PC-9 (cell line): ENCODE measurements at regions not wholly inside any gene's neighbourhood (a gene's known extent, or its start where the extent isn't known, plus 50 kb on each side); places are given as distances from the start of the nearest gene placed in this dataset.

Experiments used
- BruUV-seq: library from RNA; stranded (reverse); fragments of 400-500 nt; replicated peaks from 2 replicates; lab custom pipeline; 2021; lab: Mats Ljungman, UMichigan
- CTCF ChIA-PET: fragments of 300-600 bp; sonication (Branson Sonifier 250); formaldehyde crosslinking; loops from one replicate; lab custom pipeline; 2022; ENCODE audit warnings: antibody characterized with exemption; lab: Charles Lee
- POLR2A ChIA-PET: fragments of 300-600 bp; sonication (Branson Sonifier 250); formaldehyde crosslinking; loops from one replicate; lab custom pipeline; 2022; ENCODE audit warnings: antibody characterized with exemption; ENCODE audit not compliant: unreplicated experiment; lab: Charles Lee
- DNase-seq, 2 experiments: peaks; one replicate each; pipeline versions ENCODE4 v3.0.0 to v3.0.0-alpha.2; 2015 to 2022; ENCODE audit warnings: mixed read lengths in 1 of 2
- H2AFZ ChIP-seq: fragments of 200-600 bp; sonication (generic); 2 replicates; pipeline ENCODE4 v1.8.1; 2017; ENCODE audit warnings: antibody characterized with exemption
- H3F3A ChIP-seq: fragments of 200-600 bp; sonication (generic); 2 replicates; pipeline ENCODE4 v1.8.1; 2017; ENCODE audit warnings: antibody characterized with exemption, mild to moderate bottlenecking, low read depth; ENCODE audit not compliant: insufficient read depth
- H3K27ac ChIP-seq: fragments of 200-600 bp; sonication (generic); 2 replicates; pipeline ENCODE4 v1.6.1; 2016; ENCODE audit warnings: mixed run types
- H3K27me3 ChIP-seq: fragments of 200-600 bp; sonication (generic); 2 replicates; pipeline ENCODE4 v1.6.1; 2016; ENCODE audit warnings: low read depth, mixed run types; ENCODE audit not compliant: insufficient read depth
- H3K36me3 ChIP-seq: fragments of 200-600 bp; sonication (generic); 2 replicates; pipeline ENCODE4 v1.6.1; 2016; ENCODE audit warnings: low read depth, mixed run types
- H3K4me1 ChIP-seq: fragments of 200-600 bp; sonication (generic); replicated peaks from 2 replicates; pipeline ENCODE4 v1.6.1; 2016; ENCODE audit warnings: mixed run types; ENCODE audit not compliant: insufficient read depth
- H3K4me2 ChIP-seq: fragments of 200-600 bp; sonication (generic); 2 replicates; pipeline ENCODE4 v1.6.1; 2017; ENCODE audit warnings: mixed run types
- H3K4me3 ChIP-seq: fragments of 200-600 bp; sonication (generic); 2 replicates; pipeline ENCODE4 v1.6.1; 2016; ENCODE audit warnings: mixed run types
- H3K79me2 ChIP-seq: fragments of 200-600 bp; sonication (generic); 2 replicates; pipeline ENCODE4 v1.6.1; 2017; ENCODE audit warnings: low read depth, mixed run types
- H3K9me2 ChIP-seq: fragments of 200-600 bp; sonication (generic); 2 replicates; pipeline ENCODE4 v1.8.1; 2017; ENCODE audit warnings: mild to moderate bottlenecking; ENCODE audit not compliant: insufficient read depth
- H3K9me3 ChIP-seq: fragments of 200-600 bp; sonication (generic); 2 replicates; pipeline ENCODE4 v1.8.1; 2016; ENCODE audit warnings: low read depth; ENCODE audit not compliant: insufficient read depth
- H4K20me1 ChIP-seq: fragments of 200-600 bp; sonication (generic); 2 replicates; pipeline ENCODE4 v1.8.1; 2017; ENCODE audit not compliant: insufficient read depth
- EZH2 ChIP-seq: fragments of 200-600 bp; sonication (generic); IDR thresholded peaks from 2 replicates; pipeline ENCODE4 v1.8.0; 2017; ENCODE audit warnings: antibody characterized with exemption, low read depth
- intact Hi-C: fragments of 100-400 bp; cut with micrococcal nuclease; formaldehyde crosslinking; loops from one replicate; pipeline ENCODE4 v1.10.0; 2022; ENCODE audit not compliant: unreplicated experiment
- TF ChIP-seq, protein P1 (sequence below): fragments of 200-600 bp; sonication (generic); conservative IDR thresholded peaks from 2 replicates; pipeline ENCODE4 v1.6.1; 2017; ENCODE audit warnings: mixed run types, antibody characterized with exemption, mild to moderate bottlenecking, moderate library complexity

DNA sequence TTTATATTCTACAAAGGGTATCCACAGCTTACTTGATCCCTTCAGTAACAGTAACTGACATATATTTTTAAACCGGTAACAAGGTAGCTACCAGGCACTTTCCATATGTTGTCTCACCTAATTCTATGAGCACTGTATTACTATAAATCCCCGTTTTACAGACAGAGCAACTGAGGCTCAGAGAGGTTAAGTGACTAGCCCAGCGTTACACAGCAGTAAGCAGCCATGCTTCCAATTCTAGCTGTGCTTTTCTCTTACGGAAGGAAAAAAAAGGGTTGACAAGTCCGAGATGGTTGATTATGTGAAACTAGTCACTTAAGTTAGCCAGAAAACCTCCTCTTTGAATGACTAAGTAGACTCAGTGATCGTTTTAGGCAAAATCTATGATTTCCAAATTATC is 187.3 kb upstream of the LHX5 start:
- intact Hi-C loops: no loop called here
- no peaks in the 10 kb centered on the region for H3K4me1 ChIP-seq
- no peaks in the 10 kb centered on the region for H4K20me1 ChIP-seq
- H3K4me3 ChIP-seq: no peak overlapping the region
- no peaks in the 10 kb centered on the region for H3K79me2 ChIP-seq
- H3K9me2 ChIP-seq: no peaks in the 10 kb centered on the region
- H3K36me3 ChIP-seq: no peaks in the 10 kb centered on the region
- H3K27ac ChIP-seq: no peak overlapping the region
- H3K9me3 ChIP-seq: peaks cover 5% of the 10 kb centered on the region; the same call in 1 of the 2 replicates
- TF ChIP-seq EZH2: no peak
- TF ChIP-seq, protein P1, sequence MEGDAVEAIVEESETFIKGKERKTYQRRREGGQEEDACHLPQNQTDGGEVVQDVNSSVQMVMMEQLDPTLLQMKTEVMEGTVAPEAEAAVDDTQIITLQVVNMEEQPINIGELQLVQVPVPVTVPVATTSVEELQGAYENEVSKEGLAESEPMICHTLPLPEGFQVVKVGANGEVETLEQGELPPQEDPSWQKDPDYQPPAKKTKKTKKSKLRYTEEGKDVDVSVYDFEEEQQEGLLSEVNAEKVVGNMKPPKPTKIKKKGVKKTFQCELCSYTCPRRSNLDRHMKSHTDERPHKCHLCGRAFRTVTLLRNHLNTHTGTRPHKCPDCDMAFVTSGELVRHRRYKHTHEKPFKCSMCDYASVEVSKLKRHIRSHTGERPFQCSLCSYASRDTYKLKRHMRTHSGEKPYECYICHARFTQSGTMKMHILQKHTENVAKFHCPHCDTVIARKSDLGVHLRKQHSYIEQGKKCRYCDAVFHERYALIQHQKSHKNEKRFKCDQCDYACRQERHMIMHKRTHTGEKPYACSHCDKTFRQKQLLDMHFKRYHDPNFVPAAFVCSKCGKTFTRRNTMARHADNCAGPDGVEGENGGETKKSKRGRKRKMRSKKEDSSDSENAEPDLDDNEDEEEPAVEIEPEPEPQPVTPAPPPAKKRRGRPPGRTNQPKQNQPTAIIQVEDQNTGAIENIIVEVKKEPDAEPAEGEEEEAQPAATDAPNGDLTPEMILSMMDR: no peak
- POLR2A ChIA-PET: no interaction called here
- H3K4me2 ChIP-seq: no peak overlapping the region
- no peaks in the 10 kb centered on the region for H3K27me3 ChIP-seq
- no peaks in the 10 kb centered on the region for H3F3A ChIP-seq
- DNase-seq: no peak
- H2AFZ ChIP-seq: no peak overlapping the region
- BruUV-seq: no TSS peak
- CTCF ChIA-PET: no interaction called here

DNA sequence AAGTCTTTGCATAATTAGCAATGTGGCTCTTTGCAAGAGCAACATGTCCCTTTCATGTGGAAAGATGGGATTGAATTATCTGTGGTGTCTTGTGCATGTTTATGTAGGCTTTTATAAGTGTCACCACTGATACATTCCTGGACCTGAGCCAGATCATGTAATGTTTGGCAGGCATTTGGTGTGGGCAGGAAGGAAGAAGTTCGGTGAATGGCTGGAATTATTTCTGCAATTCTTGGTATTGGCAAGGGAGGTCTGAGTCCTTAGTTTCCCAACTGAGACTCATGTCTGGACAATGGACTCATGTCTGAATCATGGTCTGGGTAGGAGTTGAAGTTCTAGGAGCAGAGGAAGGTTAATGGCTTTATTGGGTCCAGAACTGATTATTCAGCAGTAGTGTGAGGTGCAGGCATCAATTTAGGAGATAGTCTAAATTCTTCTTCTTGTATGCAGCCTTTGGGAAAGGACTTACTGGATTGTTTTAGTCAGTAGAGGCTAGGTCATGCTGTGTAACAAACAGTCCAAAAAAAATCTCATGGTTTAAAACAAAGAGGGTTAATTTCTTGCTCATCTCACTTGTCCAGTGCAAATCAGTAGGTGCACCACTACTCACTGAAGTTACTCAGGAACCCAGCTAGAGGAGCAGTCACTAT is 186.5 kb upstream of the LHX5 start:
- Histone ChIP-seq H3K9me2 (no peaks in the 10 kb centered on the region), H3K4me2 (no peak overlapping the region), H3K79me2 (no peaks in the 10 kb centered on the region), H3K27me3 (no peaks in the 10 kb centered on the region), H3K4me3 (no peak overlapping the region), H3K36me3 (no peaks in the 10 kb centered on the region), H3F3A (no peaks in the 10 kb centered on the region), H3K9me3 (peaks cover 5% of the 10 kb centered on the region; the same call in 1 of the 2 replicates), H3K4me1 (no peaks in the 10 kb centered on the region), H2AFZ (no peak overlapping the region), H3K27ac (no peak overlapping the region), H4K20me1 (no peaks in the 10 kb centered on the region)
- DNase-seq: no peak
- intact Hi-C loops: no loop called here
- BruUV-seq: no TSS peak
- TF ChIP-seq, protein P1: no peak
- TF ChIP-seq EZH2: no peak
- ChIA-PET POLR2A (no interaction called here), CTCF (no interaction called here)

DNA sequence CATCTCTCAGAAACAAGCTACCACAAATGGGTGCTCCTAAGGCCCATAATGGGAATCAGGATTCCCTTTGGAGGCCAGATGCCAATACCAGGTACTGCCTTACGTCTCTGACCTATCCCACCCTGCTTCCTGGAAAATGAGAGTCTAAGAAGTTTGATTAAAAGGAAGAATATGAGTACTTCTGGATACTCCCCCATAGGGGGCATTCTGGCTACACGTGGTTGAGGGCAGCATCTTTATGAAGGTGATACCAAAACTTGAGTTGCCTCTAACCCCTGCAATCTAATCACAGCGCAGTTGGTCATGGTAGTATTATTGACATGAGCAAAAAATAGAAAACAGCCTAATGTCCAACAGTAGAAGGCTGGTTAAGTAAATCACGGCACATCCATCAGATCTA is 184.2 kb upstream of the LHX5 start:
- no peak for DNase-seq
- ChIA-PET POLR2A (no interaction called here), CTCF (no interaction called here)
- Histone ChIP-seq H3K4me3 (no peak overlapping the region), H2AFZ (no peak overlapping the region), H3F3A (no peaks in the 10 kb centered on the region), H4K20me1 (no peaks in the 10 kb centered on the region), H3K9me3 (peaks cover 5% of the 10 kb centered on the region; the same call in 1 of the 2 replicates), H3K9me2 (no peaks in the 10 kb centered on the region), H3K27me3 (no peaks in the 10 kb centered on the region), H3K4me2 (no peak overlapping the region), H3K4me1 (no peaks in the 10 kb centered on the region), H3K79me2 (no peaks in the 10 kb centered on the region), H3K36me3 (no peaks in the 10 kb centered on the region), H3K27ac (no peak overlapping the region)
- intact Hi-C loops: no loop called here
- TF ChIP-seq, protein P1: no peak
- TF ChIP-seq EZH2: no peak
- BruUV-seq: no TSS peak
